ENCODE measurements at regions not wholly inside any gene's neighbourhood (a gene's known extent, or its start where the extent isn't known, plus 50 kb on each side); places are given as distances from the start of the nearest gene placed in this dataset.

GRCh38 chr4:134327274-134328122 lies 125.9 kb upstream of the PABPC4L start:
- Histone ChIP-seq H3K4me1 (ENCODE audit: control insufficient read depth in 3 of 3, insufficient read depth in 2 of 3, low read depth in 1 of 3, low read length in 2 of 3) (peaks cover 0 to 5% (median 0%) of the 10 kb centered on the region in 3 donors), H3K27me3 (ENCODE audit: control insufficient read depth in 3 of 3, insufficient read depth in 3 of 3, low read length in 3 of 3) (no peaks in the 10 kb centered on the region), H3K36me3 (ENCODE audit: control insufficient read depth in 3 of 3, insufficient read depth in 2 of 3, low read depth in 1 of 3, low read length in 3 of 3) (no peaks in the 10 kb centered on the region), H3K27ac (ENCODE audit: low read depth in 1 of 3, low read length in 2 of 3) (no peak overlapping the region), H3K4me3 (ENCODE audit: low read depth in 1 of 3, low read length in 3 of 3) (no peak overlapping the region), H3K9me3 (ENCODE audit: control insufficient read depth in 2 of 2, insufficient read depth in 1 of 2, low read depth in 1 of 2, low read length in 1 of 2) (peaks cover 0 to 17% of the 10 kb centered on the region in 2 donors)
- DNase-seq: no peak
- WGBS, 3 donors: 89 to 92% (median 91%) methylated on average over 41 of the region's 41 CpGs
- no peak for FAIRE-seq

GRCh38 chr4:134326866-134327265 lies 125.3 kb upstream of the PABPC4L start:
- 92 to 95% (median 93%) methylated on average over 16 of the region's 16 CpGs for WGBS, 3 donors
- DNase-seq: no peak

GRCh38 chr4:134324179-134324578 lies 122.6 kb upstream of the PABPC4L start:
- FAIRE-seq (no peak), DNase-seq (no peak)
- Histone ChIP-seq H3K27ac (ENCODE audit: low read depth in 1 of 3, low read length in 2 of 3) (no peak overlapping the region), H3K9me3 (ENCODE audit: control insufficient read depth in 2 of 2, insufficient read depth in 1 of 2, low read depth in 1 of 2, low read length in 1 of 2) (peaks cover 0 to 17% of the 10 kb centered on the region in 2 donors), H3K36me3 (ENCODE audit: control insufficient read depth in 3 of 3, insufficient read depth in 2 of 3, low read depth in 1 of 3, low read length in 3 of 3) (no peaks in the 10 kb centered on the region), H3K27me3 (ENCODE audit: control insufficient read depth in 3 of 3, insufficient read depth in 3 of 3, low read length in 3 of 3) (no peaks in the 10 kb centered on the region), H3K4me3 (ENCODE audit: low read depth in 1 of 3, low read length in 3 of 3) (no peak overlapping the region), H3K4me1 (ENCODE audit: control insufficient read depth in 3 of 3, insufficient read depth in 2 of 3, low read depth in 1 of 3, low read length in 2 of 3) (no peaks in the 10 kb centered on the region)
- 44 to 66% (median 54%) methylated on average over 1 of the region's 1 CpG for WGBS, 3 donors

More at GRCh38 chr4:134326866-134327265, 125.3 kb upstream of the PABPC4L start:
- H3K9me3 ChIP-seq (ENCODE audit: control insufficient read depth in 2 of 2, insufficient read depth in 1 of 2, low read depth in 1 of 2, low read length in 1 of 2): peaks cover 0 to 17% of the 10 kb centered on the region in 2 donors
- peaks cover 0 to 5% (median 0%) of the 10 kb centered on the region in 3 donors for H3K4me1 ChIP-seq (ENCODE audit: control insufficient read depth in 3 of 3, insufficient read depth in 2 of 3, low read depth in 1 of 3, low read length in 2 of 3)
- no peaks in the 10 kb centered on the region for H3K27me3 ChIP-seq (ENCODE audit: control insufficient read depth in 3 of 3, insufficient read depth in 3 of 3, low read length in 3 of 3)
- no peak overlapping the region for H3K27ac ChIP-seq (ENCODE audit: low read depth in 1 of 3, low read length in 2 of 3)
- H3K36me3 ChIP-seq (ENCODE audit: control insufficient read depth in 3 of 3, insufficient read depth in 2 of 3, low read depth in 1 of 3, low read length in 3 of 3): no peaks in the 10 kb centered on the region
- no peak overlapping the region for H3K4me3 ChIP-seq (ENCODE audit: low read depth in 1 of 3, low read length in 3 of 3)
- no peak for FAIRE-seq

GRCh38 chr4:134320048-134320447 lies 118.5 kb upstream of the PABPC4L start:
- no peak for FAIRE-seq
- no peak overlapping the region for H3K27ac ChIP-seq (ENCODE audit: low read depth in 1 of 3, low read length in 2 of 3)
- no peak overlapping the region for H3K4me3 ChIP-seq (ENCODE audit: low read depth in 1 of 3, low read length in 3 of 3)

GRCh38 chr4:134313591-134313990 lies 112.0 kb upstream of the PABPC4L start:
- no peaks in the 10 kb centered on the region for H3K36me3 ChIP-seq (ENCODE audit: control insufficient read depth in 3 of 3, insufficient read depth in 2 of 3, low read depth in 1 of 3, low read length in 3 of 3)
- DNase-seq (no peak), FAIRE-seq (no peak)
- WGBS, 3 donors: 76 to 80% (median 77%) methylated on average over 2 of the region's 2 CpGs
- H3K4me1 ChIP-seq (ENCODE audit: control insufficient read depth in 3 of 3, insufficient read depth in 2 of 3, low read depth in 1 of 3, low read length in 2 of 3): peaks cover 0 to 3% (median 0%) of the 10 kb centered on the region in 3 donors
- H3K27me3 ChIP-seq (ENCODE audit: control insufficient read depth in 3 of 3, insufficient read depth in 3 of 3, low read length in 3 of 3): no peaks in the 10 kb centered on the region
- no peaks in the 10 kb centered on the region for H3K9me3 ChIP-seq (ENCODE audit: control insufficient read depth in 2 of 2, insufficient read depth in 1 of 2, low read depth in 1 of 2, low read length in 1 of 2)
- no peak overlapping the region for H3K4me3 ChIP-seq (ENCODE audit: low read depth in 1 of 3, low read length in 3 of 3)
- H3K27ac ChIP-seq (ENCODE audit: low read depth in 1 of 3, low read length in 2 of 3): no peak overlapping the region

More at GRCh38 chr4:134320048-134320447, 118.5 kb upstream of the PABPC4L start:
- no peaks in the 10 kb centered on the region for H3K27me3 ChIP-seq (ENCODE audit: control insufficient read depth in 3 of 3, insufficient read depth in 3 of 3, low read length in 3 of 3)
- WGBS, 3 donors: 34 to 50% (median 46%) methylated on average over 2 of the region's 2 CpGs
- no peak for DNase-seq
- H3K9me3 ChIP-seq (ENCODE audit: control insufficient read depth in 2 of 2, insufficient read depth in 1 of 2, low read depth in 1 of 2, low read length in 1 of 2): no peaks in the 10 kb centered on the region
- H3K36me3 ChIP-seq (ENCODE audit: control insufficient read depth in 3 of 3, insufficient read depth in 2 of 3, low read depth in 1 of 3, low read length in 3 of 3): no peaks in the 10 kb centered on the region
- H3K4me1 ChIP-seq (ENCODE audit: control insufficient read depth in 3 of 3, insufficient read depth in 2 of 3, low read depth in 1 of 3, low read length in 2 of 3): no peaks in the 10 kb centered on the region

GRCh38 chr4:134309715-134310114 lies 108.1 kb upstream of the PABPC4L start:
- 20 to 71% (median 41%) methylated on average over 2 of the region's 2 CpGs for WGBS, 3 donors
- Histone ChIP-seq H3K9me3 (ENCODE audit: control insufficient read depth in 2 of 2, insufficient read depth in 1 of 2, low read depth in 1 of 2, low read length in 1 of 2) (no peaks in the 10 kb centered on the region), H3K27me3 (ENCODE audit: control insufficient read depth in 3 of 3, insufficient read depth in 3 of 3, low read length in 3 of 3) (no peaks in the 10 kb centered on the region), H3K27ac (ENCODE audit: low read depth in 1 of 3, low read length in 2 of 3) (peak overlapping the region in 1 of 3 donors; percentile 1), H3K36me3 (ENCODE audit: control insufficient read depth in 3 of 3, insufficient read depth in 2 of 3, low read depth in 1 of 3, low read length in 3 of 3) (no peaks in the 10 kb centered on the region), H3K4me1 (ENCODE audit: control insufficient read depth in 3 of 3, insufficient read depth in 2 of 3, low read depth in 1 of 3, low read length in 2 of 3) (peaks cover 0 to 3% (median 0%) of the 10 kb centered on the region in 3 donors), H3K4me3 (ENCODE audit: low read depth in 1 of 3, low read length in 3 of 3) (no peak overlapping the region)
- DNase-seq (peak in 1 of 2 donors; percentile 54), FAIRE-seq (no peak)

GRCh38 chr4:134308910-134309309 lies 107.3 kb upstream of the PABPC4L start:
- FAIRE-seq (no peak), DNase-seq (no peak)
- Histone ChIP-seq H3K4me1 (ENCODE audit: control insufficient read depth in 3 of 3, insufficient read depth in 2 of 3, low read depth in 1 of 3, low read length in 2 of 3) (peaks cover 0 to 3% (median 0%) of the 10 kb centered on the region in 3 donors), H3K9me3 (ENCODE audit: control insufficient read depth in 2 of 2, insufficient read depth in 1 of 2, low read depth in 1 of 2, low read length in 1 of 2) (no peaks in the 10 kb centered on the region), H3K27ac (ENCODE audit: low read depth in 1 of 3, low read length in 2 of 3) (no peak overlapping the region), H3K27me3 (ENCODE audit: control insufficient read depth in 3 of 3, insufficient read depth in 3 of 3, low read length in 3 of 3) (no peaks in the 10 kb centered on the region), H3K36me3 (ENCODE audit: control insufficient read depth in 3 of 3, insufficient read depth in 2 of 3, low read depth in 1 of 3, low read length in 3 of 3) (no peaks in the 10 kb centered on the region), H3K4me3 (ENCODE audit: low read depth in 1 of 3, low read length in 3 of 3) (no peak overlapping the region)

- Histone ChIP-seq H3K9me3 (ENCODE audit: control insufficient read depth in 2 of 2, insufficient read depth in 1 of 2, low read depth in 1 of 2, low read length in 1 of 2) (no peaks in the 10 kb centered on the region), H3K27ac (ENCODE audit: low read depth in 1 of 3, low read length in 2 of 3) (peak overlapping the region in 1 of 3 donors; percentile 42), H3K4me3 (ENCODE audit: low read depth in 1 of 3, low read length in 3 of 3) (no peak overlapping the region), H3K4me1 (ENCODE audit: control insufficient read depth in 3 of 3, insufficient read depth in 2 of 3, low read depth in 1 of 3, low read length in 2 of 3) (peaks cover 0 to 10% (median 0%) of the 10 kb centered on the region in 3 donors), H3K36me3 (ENCODE audit: control insufficient read depth in 3 of 3, insufficient read depth in 2 of 3, low read depth in 1 of 3, low read length in 3 of 3) (no peaks in the 10 kb centered on the region), H3K27me3 (ENCODE audit: control insufficient read depth in 3 of 3, insufficient read depth in 3 of 3, low read length in 3 of 3) (no peaks in the 10 kb centered on the region)
- DNase-seq (no peak), FAIRE-seq (no peak)
Measured at GRCh38 chr4:134298313-134298712, 96.7 kb upstream of the PABPC4L start.
